HCT116 (cell line): ENCODE measurements at regions not wholly inside any gene's neighbourhood (a gene's known extent, or its start where the extent isn't known, plus 50 kb on each side); places are given as distances from the start of the nearest gene placed in this dataset.

Source experiments
- ATAC-seq: fragments of 200-7000 bp; cut with Tn5 transposase; 2 replicates; pipeline ENCODE4 v1.9.1; 2020; ENCODE audit warnings: mild to moderate bottlenecking, moderate library complexity
- BruUV-seq: library from RNA; stranded (reverse); fragments of 400-500 nt; replicated peaks from 2 replicates; lab custom pipeline; 2021; lab: Mats Ljungman, UMichigan
- CTCF ChIA-PET: fragments of 300-600 bp; sonication (Branson Sonifier 250); formaldehyde crosslinking; loops from one replicate; lab custom pipeline; 2021; ENCODE audit warnings: antibody characterized with exemption; lab: Charles Lee
- POLR2A ChIA-PET: fragments of 300-600, 350-600 bp; sonication (Branson Sonifier 250); formaldehyde crosslinking; loops from one replicate; lab custom pipeline; 2021; ENCODE audit warnings: antibody characterized with exemption; lab: Charles Lee
- RAD21 ChIA-PET, 2 experiments: fragments of 300-600 bp; sonication (Branson Sonifier 250); formaldehyde crosslinking; loops; one replicate each; lab custom pipeline; 2023; ENCODE audit warnings: low total read pairs in 2 of 2; ENCODE audit not compliant: uncharacterized antibody in 2 of 2, unreplicated experiment in 2 of 2, low non-redundant PET in 1 of 2; lab: Charles Lee
- DNase-seq: peaks from one replicate; pipeline ENCODE4 v3.0.0-alpha.2; 2010; ENCODE audit warnings: low read depth, low spot score
- H2AFZ ChIP-seq: fragments of 200-600 bp; shearing (Covaris generic), sonication (generic); 2 replicates; pipeline ENCODE4 v1.6.1; 2017; ENCODE audit warnings: low read depth, mixed run types, mixed read lengths, antibody characterized with exemption, low read length; ENCODE audit not compliant: poor library complexity, severe bottlenecking
- H3K27ac ChIP-seq: 2 replicates; pipeline ENCODE4 v1.5.1; 2012; ENCODE audit warnings: low read depth, low read length
- H3K27me3 ChIP-seq: fragments of 200-600 bp; sonication (generic); 2 replicates; pipeline ENCODE4 v1.6.1; 2016; ENCODE audit warnings: mixed run types, low read length, mixed read lengths; ENCODE audit not compliant: insufficient read depth
- H3K36me3 ChIP-seq, 2 experiments: fragments of 200-500 bp in 1 of 2; fragments of 200-600 bp in 1 of 2; sonication (Bioruptor generic) in 1 of 2; sonication (generic) in 1 of 2; 2 replicates each; pipeline versions ENCODE4 v1.5.1 to v1.6.1; 2014 to 2016; ENCODE audit warnings: low read length in 2 of 2, inconsistent platforms in 1 of 2, mixed read lengths in 1 of 2, mixed run types in 1 of 2; ENCODE audit not compliant: insufficient read depth in 2 of 2, control insufficient read depth in 1 of 2
- H3K4me1 ChIP-seq, 2 experiments: fragments of 200-600 bp in 1 of 2; sonication (generic) in 1 of 2; 2 replicates each; pipeline versions ENCODE4 v1.5.1 to v1.6.1; 2012 to 2017; ENCODE audit warnings: low read length in 2 of 2, inconsistent platforms in 1 of 2, mild to moderate bottlenecking in 1 of 2, mixed read lengths in 1 of 2, mixed run types in 1 of 2, moderate library complexity in 1 of 2; ENCODE audit not compliant: insufficient read depth in 2 of 2, control insufficient read depth in 1 of 2
- H3K4me2 ChIP-seq: fragments of 200-600 bp; sonication (generic); 2 replicates; pipeline ENCODE4 v1.6.1; 2017; ENCODE audit warnings: mixed run types, low read length, mixed read lengths
- H3K4me3 ChIP-seq, 2 experiments: fragments of 200-600 bp in 1 of 2; sonication (generic) in 1 of 2; replicated peaks in 1 of 2; 2 replicates each; pipeline ENCODE4 v1.5.1; 2011 to 2016; ENCODE audit warnings: low read length in 2 of 2, control low read depth in 1 of 2, low read depth in 1 of 2, mild to moderate bottlenecking in 1 of 2, mixed read lengths in 1 of 2, mixed run types in 1 of 2
- H3K79me2 ChIP-seq: fragments of 200-600 bp; sonication (generic); 2 replicates; pipeline ENCODE4 v1.6.1; 2017; ENCODE audit warnings: mild to moderate bottlenecking, mixed run types, low read length, moderate library complexity, mixed read lengths; ENCODE audit not compliant: insufficient read depth
- H3K9ac ChIP-seq: fragments of 200-600 bp; sonication (generic); 2 replicates; pipeline ENCODE4 v1.6.1; 2016; ENCODE audit warnings: low read length, mixed read lengths
- H3K9me2 ChIP-seq: fragments of 200-600 bp; sonication (generic), shearing (Covaris generic); 2 replicates; pipeline ENCODE4 v1.6.1; 2017; ENCODE audit warnings: mixed run types, mild to moderate bottlenecking, moderate library complexity; ENCODE audit not compliant: insufficient read depth
- H3K9me3 ChIP-seq, 2 experiments: fragments of 200-500 bp in 1 of 2; fragments of 200-600 bp in 1 of 2; sonication (Bioruptor generic) in 1 of 2; sonication (generic) in 1 of 2; 2 replicates each; pipeline ENCODE4 v1.6.1; 2014 to 2017; ENCODE audit warnings: low read length in 2 of 2, mixed read lengths in 2 of 2, inconsistent platforms in 1 of 2, low read depth in 1 of 2, mild to moderate bottlenecking in 1 of 2, mixed run types in 1 of 2, moderate library complexity in 1 of 2; ENCODE audit not compliant: control insufficient read depth in 1 of 2, insufficient read depth in 1 of 2
- H4K20me1 ChIP-seq: fragments of 200-600 bp; sonication (generic), shearing (Covaris generic); 2 replicates; pipeline ENCODE4 v1.6.1; 2017; ENCODE audit warnings: mixed run types, mild to moderate bottlenecking, moderate library complexity; ENCODE audit not compliant: insufficient read depth
- ATF3 ChIP-seq: IDR thresholded peaks from 2 replicates; pipeline ENCODE4 v1.6.1; 2012
- CBX3 ChIP-seq: IDR thresholded peaks from 2 replicates; pipeline ENCODE4 v1.6.1; 2012; ENCODE audit warnings: low read depth
- EGR1 ChIP-seq: IDR thresholded peaks from 2 replicates; pipeline ENCODE4 v1.6.1; 2012; ENCODE audit warnings: low read depth
- ELF1 ChIP-seq: IDR thresholded peaks from 2 replicates; pipeline ENCODE4 v1.6.1; 2012; ENCODE audit warnings: low read depth, borderline replicate concordance
- EZH2 ChIP-seq: fragments of 200-600 bp; sonication (generic); IDR thresholded peaks from 2 replicates; pipeline ENCODE4 v1.6.1; 2017; ENCODE audit warnings: antibody characterized with exemption, mixed run types
- EZH2phosphoT487 ChIP-seq: fragments of 200-600 bp; IDR thresholded peaks from 2 replicates; pipeline ENCODE4 v1.6.1; 2018; ENCODE audit warnings: antibody characterized with exemption, borderline replicate concordance
- FOSL1 ChIP-seq: IDR thresholded peaks from 2 replicates; pipeline ENCODE4 v1.6.1; 2012; ENCODE audit warnings: low read depth
- POLR2A ChIP-seq: IDR thresholded peaks from 2 replicates; pipeline ENCODE4 v1.7.0; 2011; ENCODE audit warnings: borderline replicate concordance; ENCODE audit not compliant: insufficient read depth, insufficient read length; ENCODE audit errors: extremely low read depth
- POLR2AphosphoS5 ChIP-seq: IDR thresholded peaks from 2 replicates; pipeline ENCODE4 v1.6.1; 2011; ENCODE audit warnings: mild to moderate bottlenecking, low read depth, low read length, moderate library complexity
- RAD21 ChIP-seq: IDR thresholded peaks from 2 replicates; pipeline ENCODE4 v1.6.1; 2012; ENCODE audit warnings: low read depth, mild to moderate bottlenecking
- SIN3A ChIP-seq: IDR thresholded peaks from 2 replicates; pipeline ENCODE4 v1.6.1; 2012; ENCODE audit warnings: low read depth
- TCF7L2 ChIP-seq: IDR thresholded peaks from 2 replicates; pipeline ENCODE4 v1.7.0; 2011; ENCODE audit warnings: borderline replicate concordance, inconsistent platforms; ENCODE audit not compliant: insufficient read depth, insufficient read length; ENCODE audit errors: extremely low read depth
- YY1 ChIP-seq: IDR thresholded peaks from 2 replicates; pipeline ENCODE4 v1.6.1; 2011; ENCODE audit warnings: low read length, low read depth, moderate library complexity, mild to moderate bottlenecking; ENCODE audit not compliant: insufficient replicate concordance; ENCODE audit errors: extremely low read depth
- ZBTB33 ChIP-seq: IDR thresholded peaks from 2 replicates; pipeline ENCODE4 v1.6.1; 2011; ENCODE audit warnings: mild to moderate bottlenecking, low read length, moderate library complexity; ENCODE audit not compliant: insufficient replicate concordance; ENCODE audit errors: extremely low read depth
- ZFX ChIP-seq: fragments of 450-650 bp; IDR thresholded peaks from 2 replicates; pipeline ENCODE4 v1.6.1; 2017
- ZNF274 ChIP-seq: fragments of 200-500 bp; sonication (Bioruptor generic); IDR thresholded peaks from 2 replicates; pipeline ENCODE4 v1.6.1; 2014; ENCODE audit warnings: mild to moderate bottlenecking, low read depth, low read length, inconsistent platforms
- intact Hi-C: fragments of 100-400 bp; cut with micrococcal nuclease; formaldehyde crosslinking; loops from 2 replicates; pipeline ENCODE4 v1.10.0; 2022

- Histone ChIP-seq H3K9me3 (no peaks in the 10 kb centered on the region), H3K9me2 (no peaks in the 10 kb centered on the region), H3K79me2 (no peaks in the 10 kb centered on the region; the same call in 1 of the 2 replicates), H3K27me3 (no peaks in the 10 kb centered on the region), H3K4me1 (no peaks in the 10 kb centered on the region), H2AFZ (no peak overlapping the region), H3K9ac (no peak overlapping the region), H3K4me2 (no peak overlapping the region), H3K27ac (no peak overlapping the region), H3K36me3 (no peaks in the 10 kb centered on the region), H3K4me3 (no peak overlapping the region), H4K20me1 (no peaks in the 10 kb centered on the region)
- CTCF ChIA-PET = no interaction called here
- no peak for TF ChIP-seq TCF7L2
- TF ChIP-seq EGR1 = no peak
- TF ChIP-seq EZH2 = no peak
- TF ChIP-seq FOSL1 = no peak
- no peak for TF ChIP-seq POLR2A
- TF ChIP-seq RAD21 = no peak
- no peak for TF ChIP-seq CBX3
- TF ChIP-seq YY1 = no peak
- TF ChIP-seq EZH2phosphoT487 = no peak
- no peak for TF ChIP-seq POLR2AphosphoS5
- TF ChIP-seq ZBTB33 = no peak
- no peak for TF ChIP-seq ZFX
- TF ChIP-seq SIN3A = no peak
- no peak for TF ChIP-seq ZNF274
- TF ChIP-seq ELF1 = no peak
- no peak for TF ChIP-seq ATF3
- ATAC-seq (no peak), DNase-seq (no peak)
- BruUV-seq = no TSS peak
- RAD21 ChIA-PET = no interaction called here
- intact Hi-C loops = no loop called here
- POLR2A ChIA-PET = no interaction called here
These were observed 398.8 kb upstream of the RGS6 start for GRCh38 chr14:71533390-71533789.
